HL-60 (cell line): ENCODE measurements at regions not wholly inside any gene's neighbourhood (a gene's known extent, or its start where the extent isn't known, plus 50 kb on each side); places are given as distances from the start of the nearest gene placed in this dataset.

ENCODE experiments used
- CTCF ChIP-seq: IDR thresholded peaks from one replicate; pipeline ENCODE4 v1.5.1; 2011; ENCODE audit warnings: low read length, control low read depth, inconsistent platforms; ENCODE audit not compliant: insufficient read depth
- GABPA ChIP-seq: IDR thresholded peaks from 2 replicates; pipeline ENCODE4 v1.6.1; 2012; ENCODE audit warnings: low read depth
- POLR2AphosphoS5 ChIP-seq: IDR thresholded peaks from 2 replicates; pipeline ENCODE4 v1.6.1; 2012; ENCODE audit warnings: low read depth
- REST ChIP-seq: IDR thresholded peaks from 2 replicates; pipeline ENCODE4 v1.6.1; 2012; ENCODE audit warnings: low read depth; ENCODE audit not compliant: insufficient replicate concordance
- SPI1 ChIP-seq: IDR thresholded peaks from 2 replicates; pipeline ENCODE4 v1.6.1; 2012; ENCODE audit warnings: low read depth, mild to moderate bottlenecking, borderline replicate concordance

GRCh38 chr3:10680796-10681195, 135.2 kb upstream of the SLC6A11 start:
- TF ChIP-seq CTCF (no peak), REST (no peak), GABPA (no peak), POLR2AphosphoS5 (no peak), SPI1 (no peak)
